ENCODE measurements at regions not wholly inside any gene's neighbourhood (a gene's known extent, or its start where the extent isn't known, plus 50 kb on each side); places are given as distances from the start of the nearest gene placed in this dataset.

DNA sequence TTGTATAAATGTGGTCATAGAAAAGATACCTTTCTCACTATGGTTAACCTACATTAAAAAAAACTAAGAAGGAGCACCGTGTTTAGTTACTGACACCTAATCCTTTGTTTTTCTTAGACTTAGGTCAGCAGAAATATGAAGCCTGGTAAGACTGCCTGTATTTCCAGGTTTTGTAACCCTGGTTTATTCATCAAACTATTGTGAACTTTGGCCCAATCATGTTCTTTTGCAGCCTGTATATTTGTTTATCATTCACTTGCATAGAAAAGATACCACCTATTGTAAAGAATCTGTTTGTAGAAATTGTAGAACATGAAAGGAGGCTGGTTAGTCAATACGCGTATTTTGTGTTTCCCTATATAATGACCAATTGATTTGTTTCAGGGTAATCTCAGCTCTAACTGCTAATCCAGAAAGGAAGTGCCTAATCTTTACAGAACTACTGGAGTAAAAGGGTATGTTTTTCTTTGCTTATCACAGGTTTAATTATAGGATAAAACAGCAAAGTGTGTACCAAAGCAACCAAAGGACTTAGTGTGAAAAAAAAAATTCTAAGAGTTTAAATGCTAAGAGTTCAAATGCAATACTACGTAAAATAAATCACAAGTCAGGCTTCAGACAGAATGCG lies 103.6 kb downstream of the LURAP1L start:
- ChIA-PET POLR2A (ENCODE audit: low non-redundant PET) (no interaction called here), CTCF (no interaction called here)
- Histone ChIP-seq H3K36me3 (ENCODE audit: insufficient read depth, low read length, poor library complexity, severe bottlenecking) (no peaks in the 10 kb centered on the region), H3K4me3 (ENCODE audit: low read depth, low read length, poor library complexity, severe bottlenecking) (no peak overlapping the region), H3K9me3 (ENCODE audit: low read depth, low read length, poor library complexity, severe bottlenecking) (no peaks in the 10 kb centered on the region), H3K27ac (ENCODE audit: low read depth, low read length, poor library complexity, severe bottlenecking) (no peak overlapping the region), H3K4me1 (ENCODE audit: insufficient read depth, low read length, poor library complexity, severe bottlenecking) (peaks cover 46% of the 10 kb centered on the region), H3K27me3 (replicated peaks; ENCODE audit: insufficient read depth, low read depth, low read length, poor library complexity) (no peaks in the 10 kb centered on the region)
- DNase-seq (ENCODE audit: low spot score) = no peak
- no peak for TF ChIP-seq EZH2 (IDR thresholded peaks at IDR 0.05; ENCODE audit: borderline replicate concordance, low read depth, low read length, poor library complexity, severe bottlenecking)
- TF ChIP-seq, protein P1, sequence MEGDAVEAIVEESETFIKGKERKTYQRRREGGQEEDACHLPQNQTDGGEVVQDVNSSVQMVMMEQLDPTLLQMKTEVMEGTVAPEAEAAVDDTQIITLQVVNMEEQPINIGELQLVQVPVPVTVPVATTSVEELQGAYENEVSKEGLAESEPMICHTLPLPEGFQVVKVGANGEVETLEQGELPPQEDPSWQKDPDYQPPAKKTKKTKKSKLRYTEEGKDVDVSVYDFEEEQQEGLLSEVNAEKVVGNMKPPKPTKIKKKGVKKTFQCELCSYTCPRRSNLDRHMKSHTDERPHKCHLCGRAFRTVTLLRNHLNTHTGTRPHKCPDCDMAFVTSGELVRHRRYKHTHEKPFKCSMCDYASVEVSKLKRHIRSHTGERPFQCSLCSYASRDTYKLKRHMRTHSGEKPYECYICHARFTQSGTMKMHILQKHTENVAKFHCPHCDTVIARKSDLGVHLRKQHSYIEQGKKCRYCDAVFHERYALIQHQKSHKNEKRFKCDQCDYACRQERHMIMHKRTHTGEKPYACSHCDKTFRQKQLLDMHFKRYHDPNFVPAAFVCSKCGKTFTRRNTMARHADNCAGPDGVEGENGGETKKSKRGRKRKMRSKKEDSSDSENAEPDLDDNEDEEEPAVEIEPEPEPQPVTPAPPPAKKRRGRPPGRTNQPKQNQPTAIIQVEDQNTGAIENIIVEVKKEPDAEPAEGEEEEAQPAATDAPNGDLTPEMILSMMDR (conservative IDR thresholded peaks at IDR 0.05; ENCODE audit: low read depth, low read length) = no peak
- no TSS peak for BruUV-seq (replicated peaks)
- intact Hi-C loops (cut with micrococcal nuclease; ENCODE audit: unreplicated experiment) = no loop called here

GRCh38 chr9:12879961-12880360 lies 105.1 kb downstream of the LURAP1L start:
- Histone ChIP-seq H3K4me3 (ENCODE audit: low read depth, low read length, poor library complexity, severe bottlenecking) (no peak overlapping the region), H3K4me1 (ENCODE audit: insufficient read depth, low read length, poor library complexity, severe bottlenecking) (peaks cover 47% of the 10 kb centered on the region), H3K9me3 (ENCODE audit: low read depth, low read length, poor library complexity, severe bottlenecking) (no peaks in the 10 kb centered on the region), H3K27me3 (replicated peaks; ENCODE audit: insufficient read depth, low read depth, low read length, poor library complexity) (no peaks in the 10 kb centered on the region), H3K36me3 (ENCODE audit: insufficient read depth, low read length, poor library complexity, severe bottlenecking) (no peaks in the 10 kb centered on the region), H3K27ac (ENCODE audit: low read depth, low read length, poor library complexity, severe bottlenecking) (peak overlapping the region; percentile 77)
- intact Hi-C loops (cut with micrococcal nuclease; ENCODE audit: unreplicated experiment) = loop anchor here (10.0 kb wide), 1 partner anchor 205 kb away; no protein-coding TSS in a partner anchor
- no peak for DNase-seq (ENCODE audit: low spot score)
- CTCF ChIA-PET = no interaction called here
- POLR2A ChIA-PET (ENCODE audit: low non-redundant PET) = no interaction called here
- BruUV-seq (replicated peaks) = no TSS peak
- TF ChIP-seq EZH2 (IDR thresholded peaks at IDR 0.05; ENCODE audit: borderline replicate concordance, low read depth, low read length, poor library complexity, severe bottlenecking) = no peak
- TF ChIP-seq, protein P1 (conservative IDR thresholded peaks at IDR 0.05; ENCODE audit: low read depth, low read length) = no peak

DNA sequence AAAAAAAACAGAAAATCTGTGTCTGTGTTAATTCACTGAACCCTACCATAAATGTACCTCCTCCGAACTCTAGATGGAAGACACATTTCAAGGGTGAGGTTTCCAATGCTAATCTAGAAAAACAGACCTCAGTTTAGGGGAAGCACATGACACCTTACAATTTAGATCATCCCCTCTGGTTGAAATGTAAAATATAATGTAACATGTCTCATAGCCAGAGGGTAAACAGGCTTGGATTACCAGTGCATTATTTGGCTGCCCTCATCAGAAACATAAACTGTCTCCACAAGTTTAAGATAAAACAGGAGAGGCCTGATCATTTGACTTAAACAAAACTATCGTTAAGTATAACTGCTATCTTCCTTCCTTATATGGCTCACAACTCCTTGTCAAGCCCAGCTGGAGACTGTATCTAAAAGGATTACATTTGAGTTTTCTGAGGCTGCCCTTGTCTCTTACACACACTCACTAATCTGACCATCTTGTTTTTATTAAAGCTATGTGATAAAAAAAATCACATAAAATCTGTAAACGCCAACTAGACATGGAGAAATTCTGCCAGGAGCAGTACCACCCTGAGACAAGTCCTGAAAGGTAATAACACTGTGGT lies 105.7 kb downstream of the LURAP1L start:
- H3K4me3 ChIP-seq (ENCODE audit: low read depth, low read length, poor library complexity, severe bottlenecking) = no peak overlapping the region
- no peaks in the 10 kb centered on the region for H3K9me3 ChIP-seq (ENCODE audit: low read depth, low read length, poor library complexity, severe bottlenecking)
- TF ChIP-seq EZH2 (IDR thresholded peaks at IDR 0.05; ENCODE audit: borderline replicate concordance, low read depth, low read length, poor library complexity, severe bottlenecking) = no peak
- TF ChIP-seq, protein P1 (conservative IDR thresholded peaks at IDR 0.05; ENCODE audit: low read depth, low read length) = no peak
- CTCF ChIA-PET = no interaction called here
- H3K27ac ChIP-seq (ENCODE audit: low read depth, low read length, poor library complexity, severe bottlenecking) = peak overlapping the region; percentile 77
- DNase-seq (ENCODE audit: low spot score) = peak; percentile 93
- BruUV-seq (replicated peaks) = no TSS peak
- peaks cover 53% of the 10 kb centered on the region for H3K4me1 ChIP-seq (ENCODE audit: insufficient read depth, low read length, poor library complexity, severe bottlenecking)
- H3K27me3 ChIP-seq (replicated peaks; ENCODE audit: insufficient read depth, low read depth, low read length, poor library complexity) = no peaks in the 10 kb centered on the region
- POLR2A ChIA-PET (ENCODE audit: low non-redundant PET) = no interaction called here
- intact Hi-C loops (cut with micrococcal nuclease; ENCODE audit: unreplicated experiment) = loop anchor here (10.0 kb wide), 1 partner anchor 204 kb away; no protein-coding TSS in a partner anchor
- no peaks in the 10 kb centered on the region for H3K36me3 ChIP-seq (ENCODE audit: insufficient read depth, low read length, poor library complexity, severe bottlenecking)

Measured in A673 (cell line).